Testis (tissue), 2 donors: ENCODE measurements at regions not wholly inside any gene's neighbourhood (a gene's known extent, or its start where the extent isn't known, plus 50 kb on each side); places are given as distances from the start of the nearest gene placed in this dataset.

Experiments
- DNase-seq: peaks from one replicate; pipeline ENCODE4 v3.0.0-alpha.2; 2019
- H3K27ac ChIP-seq, 2 donors: fragments of 200-600 bp; sonication (generic); one replicate each; pipeline ENCODE4 v1.5.1; 2019
- H3K27me3 ChIP-seq: fragments of 200-600 bp; sonication (generic); one replicate; pipeline ENCODE4 v1.5.1; 2019
- H3K36me3 ChIP-seq: fragments of 200-600 bp; sonication (generic); one replicate; pipeline ENCODE4 v1.5.1; 2017; ENCODE audit warnings: low read depth; ENCODE audit errors: missing control alignments
- H3K4me1 ChIP-seq: fragments of 200-600 bp; sonication (generic); one replicate; pipeline ENCODE4 v1.5.1; 2019
- H3K4me3 ChIP-seq, 2 donors: fragments of 200-600 bp; sonication (generic); one replicate each; pipeline ENCODE4 v1.5.1; 2017 to 2019
- H3K9me3 ChIP-seq: fragments of 200-600 bp; sonication (generic); one replicate; pipeline ENCODE4 v1.5.1; 2017
- POLR2A ChIP-seq: fragments of 450-650 bp; IDR thresholded peaks from one replicate; pipeline ENCODE4 v1.6.1; 2017; ENCODE audit warnings: antibody characterized with exemption, mild to moderate bottlenecking, moderate library complexity
- WGBS, 2 donors: methylation state at CpG; one replicate each; pipeline ENCODE4 v1.1.5; 2018; 5-methylcytosine and 5-hydroxymethylcytosine counted together
- intact Hi-C: fragments of 100-400 bp; cut with DNase I; formaldehyde crosslinking; loops from one replicate; pipeline ENCODE4 v1.15.1; 2023; ENCODE audit warnings: low total_unique reads
- TF ChIP-seq, protein P1 (sequence below), 3 experiments: fragments of 450-650 bp in 2 of 3; fragments of 200-600 bp in 1 of 3; sonication (generic) in 1 of 3; IDR thresholded peaks; one replicate each; pipeline ENCODE4 v1.5.1; 2016 to 2019; ENCODE audit warnings: antibody characterized with exemption in 3 of 3, mild to moderate bottlenecking in 2 of 3, moderate library complexity in 1 of 3

DNA sequence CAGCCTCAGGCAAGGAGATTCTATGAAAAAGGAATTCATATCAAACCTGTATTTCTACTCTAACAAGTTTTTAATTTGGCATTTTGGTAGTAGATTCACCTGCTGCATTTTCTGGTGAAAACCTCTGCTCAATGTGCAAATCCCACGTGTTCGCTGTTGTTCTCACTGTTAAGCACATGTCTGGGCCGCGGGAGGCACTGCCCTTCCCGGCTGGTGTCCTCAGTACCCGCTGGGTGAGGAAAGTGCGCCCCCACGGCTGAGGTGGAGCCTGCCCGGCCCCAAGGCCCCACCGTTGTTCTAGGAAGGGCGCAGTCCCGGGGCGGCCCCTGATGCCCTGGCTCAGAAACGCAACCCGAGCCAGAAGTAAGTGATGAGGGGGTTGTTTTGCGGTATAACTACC lies 193.4 kb upstream of the VWC2 start:
- no peaks in the 10 kb centered on the region for H3K4me1 ChIP-seq
- no peaks in the 10 kb centered on the region for H3K36me3 ChIP-seq
- H3K9me3 ChIP-seq: no peaks in the 10 kb centered on the region
- no peak overlapping the region for H3K27ac ChIP-seq
- no peak for TF ChIP-seq POLR2A
- TF ChIP-seq, protein P1, sequence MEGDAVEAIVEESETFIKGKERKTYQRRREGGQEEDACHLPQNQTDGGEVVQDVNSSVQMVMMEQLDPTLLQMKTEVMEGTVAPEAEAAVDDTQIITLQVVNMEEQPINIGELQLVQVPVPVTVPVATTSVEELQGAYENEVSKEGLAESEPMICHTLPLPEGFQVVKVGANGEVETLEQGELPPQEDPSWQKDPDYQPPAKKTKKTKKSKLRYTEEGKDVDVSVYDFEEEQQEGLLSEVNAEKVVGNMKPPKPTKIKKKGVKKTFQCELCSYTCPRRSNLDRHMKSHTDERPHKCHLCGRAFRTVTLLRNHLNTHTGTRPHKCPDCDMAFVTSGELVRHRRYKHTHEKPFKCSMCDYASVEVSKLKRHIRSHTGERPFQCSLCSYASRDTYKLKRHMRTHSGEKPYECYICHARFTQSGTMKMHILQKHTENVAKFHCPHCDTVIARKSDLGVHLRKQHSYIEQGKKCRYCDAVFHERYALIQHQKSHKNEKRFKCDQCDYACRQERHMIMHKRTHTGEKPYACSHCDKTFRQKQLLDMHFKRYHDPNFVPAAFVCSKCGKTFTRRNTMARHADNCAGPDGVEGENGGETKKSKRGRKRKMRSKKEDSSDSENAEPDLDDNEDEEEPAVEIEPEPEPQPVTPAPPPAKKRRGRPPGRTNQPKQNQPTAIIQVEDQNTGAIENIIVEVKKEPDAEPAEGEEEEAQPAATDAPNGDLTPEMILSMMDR (IDR thresholded peaks at IDR 0.05): no peak
- whole genome bisulfite sequencing, 2 donors: 26 to 50% methylated on average over 16 of the region's 16 CpGs
- H3K27me3 ChIP-seq: no peaks in the 10 kb centered on the region
- intact Hi-C loops: no loop called here
- H3K4me3 ChIP-seq: no peak overlapping the region
- DNase-seq: peak; percentile 19

- intact Hi-C loops: no loop called here
- TF ChIP-seq POLR2A: no peak
- TF ChIP-seq, protein P1 (IDR thresholded peaks at IDR 0.05): no peak
Observed at GRCh38 chr7:49580761-49581160, 192.7 kb upstream of the VWC2 start.

DNA sequence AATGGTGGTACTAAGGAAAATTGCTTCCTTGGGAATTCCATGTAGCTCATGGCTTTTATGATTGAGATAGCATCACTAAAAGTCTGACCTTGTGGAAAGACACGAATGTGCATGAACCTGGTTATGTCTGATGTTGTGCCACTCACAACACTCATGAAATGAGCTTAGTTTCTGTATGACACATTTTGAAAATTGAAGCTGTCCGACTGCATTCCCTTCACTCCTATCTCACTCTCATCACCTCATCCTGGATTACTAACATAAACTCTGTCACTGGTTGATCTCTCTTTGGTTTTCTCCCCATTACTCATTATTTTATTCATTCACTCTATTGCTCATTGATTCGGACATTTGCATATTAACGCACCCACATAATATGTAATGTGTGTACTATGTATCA lies 190.0 kb upstream of the VWC2 start:
- intact Hi-C loops: no loop called here
- TF ChIP-seq POLR2A: no peak
- TF ChIP-seq, protein P1 (IDR thresholded peaks at IDR 0.05): no peak
- Histone ChIP-seq H3K27ac (no peak overlapping the region), H3K9me3 (no peaks in the 10 kb centered on the region), H3K4me1 (no peaks in the 10 kb centered on the region), H3K27me3 (no peaks in the 10 kb centered on the region), H3K4me3 (no peak overlapping the region), H3K36me3 (no peaks in the 10 kb centered on the region)
- 79 to 86% methylated on average over 4 of the region's 4 CpGs for WGBS, 2 donors
- no peak for DNase-seq

More at GRCh38 chr7:49580761-49581160, 192.7 kb upstream of the VWC2 start:
- DNase-seq: no peak
- no peak overlapping the region for H3K27ac ChIP-seq
- H3K36me3 ChIP-seq: no peaks in the 10 kb centered on the region
- no peak overlapping the region for H3K4me3 ChIP-seq
- H3K27me3 ChIP-seq: no peaks in the 10 kb centered on the region
- no peaks in the 10 kb centered on the region for H3K4me1 ChIP-seq
- 39 to 50% methylated on average over 1 of the region's 1 CpG for WGBS, 2 donors
- no peaks in the 10 kb centered on the region for H3K9me3 ChIP-seq

- H3K4me3 ChIP-seq: no peak overlapping the region
- no peaks in the 10 kb centered on the region for H3K4me1 ChIP-seq
- H3K36me3 ChIP-seq: no peaks in the 10 kb centered on the region
- TF ChIP-seq, protein P1 (IDR thresholded peaks at IDR 0.05): no peak
- no peak for TF ChIP-seq POLR2A
- 87 to 91% methylated on average over 4 of the region's 4 CpGs for WGBS, 2 donors
- H3K27ac ChIP-seq: no peak overlapping the region
- intact Hi-C loops: no loop called here
- no peak for DNase-seq
- H3K27me3 ChIP-seq: no peaks in the 10 kb centered on the region
- H3K9me3 ChIP-seq: no peaks in the 10 kb centered on the region
Observed at GRCh38 chr7:49596701-49597491, 176.5 kb upstream of the VWC2 start.

DNA sequence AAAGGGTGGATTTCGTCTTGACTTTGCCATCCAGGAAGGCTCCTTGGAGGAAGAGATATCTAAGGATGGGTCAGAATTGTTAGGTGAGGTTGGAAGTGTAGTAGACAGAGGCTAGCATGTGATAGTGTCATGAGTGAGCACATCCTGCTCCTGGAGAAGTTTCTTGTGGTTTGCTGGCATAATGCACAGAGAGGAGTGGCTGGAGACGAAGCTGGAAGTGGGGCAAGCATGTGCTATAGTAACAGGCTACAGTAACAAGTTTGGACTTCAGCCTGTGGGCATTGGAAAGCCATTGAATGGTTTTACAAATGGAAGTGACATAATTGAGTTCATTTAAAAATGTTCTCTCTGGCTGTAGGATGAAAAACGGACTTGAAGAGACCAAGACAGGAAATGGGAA lies 175.6 kb upstream of the VWC2 start:
- Histone ChIP-seq H3K27me3 (no peaks in the 10 kb centered on the region), H3K36me3 (no peaks in the 10 kb centered on the region), H3K4me1 (no peaks in the 10 kb centered on the region), H3K27ac (no peak overlapping the region), H3K4me3 (no peak overlapping the region), H3K9me3 (no peaks in the 10 kb centered on the region)
- no peak for TF ChIP-seq POLR2A
- TF ChIP-seq, protein P1 (IDR thresholded peaks at IDR 0.05): no peak
- no peak for DNase-seq
- intact Hi-C loops: no loop called here
- WGBS, 2 donors: 45 to 72% methylated on average over 3 of the region's 3 CpGs
